ENCODE measurements at regions not wholly inside any gene's neighbourhood (a gene's known extent, or its start where the extent isn't known, plus 50 kb on each side); places are given as distances from the start of the nearest gene placed in this dataset.
"Not testable (repeated sequence)": the region's sequence is repeated elsewhere in the genome, so short reads cannot be mapped to it uniquely, and the experiment has no call there.

GRCh38 chr16:24624102-24624501 lies 84.7 kb downstream of the RBBP6 start:
- no peak for DNase-seq

- no peak for DNase-seq
Observed at GRCh38 chr16:24626256-24626655, 86.9 kb downstream of the RBBP6 start.

GRCh38 chr16:24634919-24635318 lies 94.5 kb upstream of the TNRC6A start:
- no peak for DNase-seq

GRCh38 chr16:24635900-24636610 lies 93.4 kb upstream of the TNRC6A start:
- no peak for DNase-seq

- DNase-seq: no peak
Observed at GRCh38 chr16:24639769-24640168, 89.7 kb upstream of the TNRC6A start.

GRCh38 chr16:24643489-24643888 lies 86.0 kb upstream of the TNRC6A start:
- no peak for DNase-seq

- no peak for DNase-seq
Observed at GRCh38 chr16:24645739-24646645, 83.5 kb upstream of the TNRC6A start.

GRCh38 chr16:24646646-24646995 lies 82.8 kb upstream of the TNRC6A start:
- DNase-seq: no peak

- DNase-seq: no peak
Observed at GRCh38 chr16:24652209-24652712, 77.2 kb upstream of the TNRC6A start.

- DNase-seq: no peak
Observed at GRCh38 chr16:24652803-24653202, 76.6 kb upstream of the TNRC6A start.

GRCh38 chr16:24653725-24654124 lies 75.7 kb upstream of the TNRC6A start:
- DNase-seq: no peak

- not testable (repeated sequence) for DNase-seq
Observed at GRCh38 chr16:24665942-24666341, 63.5 kb upstream of the TNRC6A start.

GRCh38 chr16:24667244-24667764 lies 62.1 kb upstream of the TNRC6A start:
- DNase-seq: no peak

- peak; percentile 6 to 27 for DNase-seq
Observed at GRCh38 chr16:24668481-24669061, 60.9 kb upstream of the TNRC6A start.

- no peak for DNase-seq
Observed at GRCh38 chr16:24670623-24671454, 58.6 kb upstream of the TNRC6A start.

- DNase-seq: no peak
Observed at GRCh38 chr16:24671455-24671954, 57.9 kb upstream of the TNRC6A start.

- no peak for DNase-seq
Observed at GRCh38 chr16:24673155-24673554, 56.3 kb upstream of the TNRC6A start.

GRCh38 chr16:24674877-24675276 lies 54.6 kb upstream of the TNRC6A start:
- DNase-seq: no peak

GRCh38 chr16:24677388-24677787 lies 52.1 kb upstream of the TNRC6A start:
- no peak for DNase-seq

Data from activated CD4-positive, alpha-beta T cell treated with anti-CD3 and anti-CD28 coated beads for 4 hours (primary cell).